BE2C (cell line): ENCODE measurements at regions not wholly inside any gene's neighbourhood (a gene's known extent, or its start where the extent isn't known, plus 50 kb on each side); places are given as distances from the start of the nearest gene placed in this dataset.

ENCODE experiments used
- DNase-seq: peaks from one replicate; pipeline ENCODE4 v3.0.0-alpha.2; 2020
- H3K27me3 ChIP-seq: fragments of 250-450 bp; sonication (Bioruptor Pico); 2 replicates; pipeline ENCODE4 v1.5.1; 2020; ENCODE audit warnings: mild to moderate bottlenecking
- H3K36me3 ChIP-seq: fragments of 250-450 bp; sonication (Bioruptor Pico); 2 replicates; pipeline ENCODE4 v1.5.1; 2020; ENCODE audit warnings: mild to moderate bottlenecking
- H3K4me1 ChIP-seq: fragments of 250-450 bp; sonication (Bioruptor Pico); 2 replicates; pipeline ENCODE4 v1.5.1; 2020
- H3K4me3 ChIP-seq: 2 replicates; pipeline ENCODE4 v1.5.1; 2011; ENCODE audit warnings: low read depth, low read length
- H3K9me3 ChIP-seq: fragments of 250-450 bp; sonication (Bioruptor Pico); 2 replicates; pipeline ENCODE4 v1.5.1; 2020
- CTCF ChIP-seq: IDR thresholded peaks from 2 replicates; pipeline ENCODE4 v1.5.1; 2012; ENCODE audit warnings: mild to moderate bottlenecking, low read depth, low read length

- peaks cover 21% of the 10 kb centered on the region for H3K4me1 ChIP-seq
- no peak for TF ChIP-seq CTCF
- no peak overlapping the region; the same call in 1 of the 2 replicates for H3K4me3 ChIP-seq
- H3K9me3 ChIP-seq: no peaks in the 10 kb centered on the region
- no peaks in the 10 kb centered on the region for H3K36me3 ChIP-seq
- no peaks in the 10 kb centered on the region for H3K27me3 ChIP-seq
- peak; percentile 58 for DNase-seq
These were observed 990.7 kb downstream of the CCSER2 start for GRCh38 chr10:85318809-85319807.

- H3K27me3 ChIP-seq: no peaks in the 10 kb centered on the region
- no peaks in the 10 kb centered on the region for H3K36me3 ChIP-seq
- no peak overlapping the region for H3K4me3 ChIP-seq
- H3K4me1 ChIP-seq: peaks cover 21% of the 10 kb centered on the region
- peak; percentile 76 for DNase-seq
- TF ChIP-seq CTCF: no peak
- H3K9me3 ChIP-seq: no peaks in the 10 kb centered on the region
These were observed 991.4 kb downstream of the CCSER2 start for GRCh38 chr10:85319826-85320225.

- Histone ChIP-seq H3K36me3 (no peaks in the 10 kb centered on the region), H3K4me3 (no peak overlapping the region), H3K9me3 (no peaks in the 10 kb centered on the region), H3K4me1 (no peaks in the 10 kb centered on the region), H3K27me3 (no peaks in the 10 kb centered on the region)
- no peak for DNase-seq
- TF ChIP-seq CTCF: no peak
These were observed 1005.2 kb downstream of the CCSER2 start for GRCh38 chr10:85333594-85333993.

GRCh38 chr10:85362401-85362800 is 1004.2 kb downstream of the GRID1 start:
- Histone ChIP-seq H3K9me3 (no peaks in the 10 kb centered on the region), H3K4me1 (no peaks in the 10 kb centered on the region), H3K36me3 (no peaks in the 10 kb centered on the region), H3K27me3 (no peaks in the 10 kb centered on the region), H3K4me3 (no peak overlapping the region)
- no peak for DNase-seq
- TF ChIP-seq CTCF: no peak

- H3K4me1 ChIP-seq: no peaks in the 10 kb centered on the region
- no peak overlapping the region for H3K4me3 ChIP-seq
- H3K36me3 ChIP-seq: no peaks in the 10 kb centered on the region
- no peak for DNase-seq
- H3K27me3 ChIP-seq: no peaks in the 10 kb centered on the region
- TF ChIP-seq CTCF: no peak
- no peaks in the 10 kb centered on the region for H3K9me3 ChIP-seq
These were observed 989.4 kb downstream of the GRID1 start for GRCh38 chr10:85377029-85377806.

GRCh38 chr10:85379338-85379737 is 987.3 kb downstream of the GRID1 start:
- Histone ChIP-seq H3K4me3 (no peak overlapping the region), H3K27me3 (no peaks in the 10 kb centered on the region), H3K4me1 (no peaks in the 10 kb centered on the region), H3K9me3 (no peaks in the 10 kb centered on the region), H3K36me3 (no peaks in the 10 kb centered on the region)
- no peak for DNase-seq
- TF ChIP-seq CTCF: no peak
